Stimulated activated CD8-positive, alpha-beta memory T cell treated with anti-CD3 and anti-CD28 coated beads, Interleukin-7, amount 100 ng/mL, for 4 hours (primary cell): ENCODE measurements at regions not wholly inside any gene's neighbourhood (a gene's known extent, or its start where the extent isn't known, plus 50 kb on each side); places are given as distances from the start of the nearest gene placed in this dataset.
"Not testable (repeated sequence)": the region's sequence is repeated elsewhere in the genome, so short reads cannot be mapped to it uniquely, and the experiment has no call there.

ENCODE experiments used
- DNase-seq, 2 donors: peaks; one replicate each; pipeline ENCODE4 v3.0.0-alpha.2; 2020; ENCODE audit warnings: low read depth in 2 of 2

- no peak for DNase-seq
Observed at GRCh38 chr12:89883630-89884389, 175.2 kb upstream of the ATP2B1 start.

DNA sequence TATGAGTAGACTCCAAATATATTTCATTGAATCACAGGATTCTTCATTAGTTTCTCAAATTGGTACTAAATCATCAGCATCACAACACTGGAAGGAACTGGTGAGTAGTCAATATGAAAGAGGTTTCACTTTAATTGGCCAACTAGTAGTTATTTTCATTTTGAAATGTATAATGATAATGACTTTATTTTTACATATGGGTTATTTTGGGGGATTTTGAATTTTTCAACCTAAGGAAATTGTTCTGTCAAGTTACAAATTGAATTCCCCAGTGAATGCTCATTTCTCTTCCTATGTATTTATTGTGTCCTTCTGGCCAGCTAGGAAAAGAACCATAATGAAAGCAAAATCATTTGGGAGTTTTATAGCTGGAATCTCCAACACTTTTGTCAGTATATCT lies 174.2 kb upstream of the ATP2B1 start:
- no peak for DNase-seq

DNA sequence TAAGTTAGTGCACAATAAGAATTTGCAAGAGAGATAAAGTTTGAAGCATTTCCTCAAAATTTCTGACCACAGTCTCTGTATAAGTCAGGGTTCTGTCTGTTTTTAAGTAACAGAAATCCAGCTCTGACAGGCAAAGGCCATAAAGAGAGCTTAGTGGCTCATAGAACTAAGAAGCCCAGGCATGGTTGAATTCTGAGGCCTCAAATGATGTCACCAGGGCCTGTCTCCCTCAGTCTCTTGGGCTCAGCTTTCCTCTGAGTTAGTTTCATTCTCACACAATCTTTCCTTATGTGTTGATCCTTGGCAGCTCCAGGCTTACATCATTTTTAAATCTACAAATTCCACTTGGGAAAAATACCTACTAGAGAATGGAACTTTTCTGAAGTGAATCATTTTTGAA lies 173.4 kb upstream of the ATP2B1 start:
- no peak for DNase-seq

GRCh38 chr12:89880690-89881350 lies 172.2 kb upstream of the ATP2B1 start:
- DNase-seq, result peak in 1 of 2 donors; percentile 28

- DNase-seq, result no peak
Observed at GRCh38 chr12:89879766-89880165, 171.1 kb upstream of the ATP2B1 start.

DNA sequence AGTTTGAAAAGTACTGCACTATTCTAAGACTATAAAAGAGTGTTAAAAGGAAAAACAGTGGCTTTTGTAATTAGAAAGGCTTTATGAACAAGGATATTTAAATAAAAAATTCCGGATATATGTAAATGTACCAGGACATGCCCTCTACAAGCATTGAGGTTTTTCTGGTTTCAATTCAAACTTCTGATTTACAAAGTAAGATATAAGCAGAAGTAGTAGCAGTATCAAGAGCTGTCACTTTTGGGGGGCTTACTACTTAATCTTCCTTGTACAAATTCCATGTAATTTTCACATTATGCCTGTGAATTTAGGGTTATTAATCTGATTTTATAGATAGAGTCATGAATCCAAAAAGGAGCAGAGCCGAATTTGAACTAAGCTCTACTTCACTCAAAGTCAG lies 170.3 kb upstream of the ATP2B1 start:
- DNase-seq, result no peak

DNA sequence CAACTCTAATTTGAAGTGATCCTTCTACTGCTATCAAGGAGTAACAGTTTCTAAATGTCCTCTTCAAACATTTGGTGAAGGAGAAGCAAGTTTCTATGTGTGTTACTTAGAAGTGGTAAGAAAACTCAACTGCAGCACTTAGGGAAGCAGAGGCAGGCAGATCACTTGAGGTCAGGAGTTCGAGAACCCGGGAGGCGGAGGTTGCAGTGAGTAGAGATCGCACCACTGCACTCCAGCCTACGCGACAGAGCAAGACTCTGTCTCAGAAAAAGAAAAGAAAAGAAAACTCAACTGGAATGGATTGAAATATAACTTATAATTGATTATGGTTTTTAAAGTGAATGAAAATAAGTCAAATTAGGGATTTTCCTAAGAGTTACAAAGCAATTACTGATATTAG lies 169.7 kb upstream of the ATP2B1 start:
- no peak for DNase-seq

- no peak for DNase-seq
Observed at GRCh38 chr12:89877671-89878070, 169.0 kb upstream of the ATP2B1 start.

- DNase-seq, result no peak
Observed at GRCh38 chr12:89877136-89877535, 168.5 kb upstream of the ATP2B1 start.

DNA sequence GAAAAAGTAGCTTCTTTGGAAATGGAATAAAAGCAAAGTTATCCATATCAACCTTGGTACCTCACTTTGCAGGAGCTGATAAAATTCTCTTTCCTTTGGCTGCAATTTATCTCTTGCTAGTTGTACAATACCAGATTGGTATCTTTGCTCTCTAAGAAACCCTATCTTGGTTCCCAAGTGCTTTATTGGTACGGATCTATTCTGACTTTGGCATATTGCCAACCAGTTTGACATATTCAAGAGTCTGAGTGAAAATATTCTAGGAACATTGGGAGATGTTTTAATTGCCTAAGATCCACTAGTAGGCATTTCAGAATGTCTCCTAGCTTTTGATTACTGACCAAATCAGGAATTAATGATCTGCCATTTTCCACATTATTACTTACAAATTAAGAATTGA lies 167.2 kb upstream of the ATP2B1 start:
- DNase-seq, result no peak

GRCh38 chr12:89875225-89875624 lies 166.6 kb upstream of the ATP2B1 start:
- no peak for DNase-seq

DNA sequence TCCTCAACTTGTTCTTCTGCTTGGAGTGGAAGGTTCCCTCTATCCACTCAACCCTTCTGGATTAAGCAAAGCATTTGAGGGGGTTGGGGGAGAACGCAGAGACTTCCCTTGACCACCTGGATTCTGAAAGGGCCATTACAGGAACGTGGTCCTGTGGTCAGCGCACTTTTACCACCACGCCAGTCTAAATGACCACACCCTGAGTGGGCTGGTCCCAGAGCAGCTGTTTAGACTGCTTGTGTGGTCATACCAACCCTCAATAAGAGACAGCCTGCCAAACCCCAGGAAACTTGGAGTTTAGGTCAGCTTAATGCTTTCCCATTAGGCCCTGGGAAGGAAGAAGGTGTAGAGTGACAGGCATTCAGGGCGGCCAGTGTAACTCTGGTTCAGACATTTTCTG lies 165.5 kb upstream of the ATP2B1 start:
- DNase-seq, result no peak

DNA sequence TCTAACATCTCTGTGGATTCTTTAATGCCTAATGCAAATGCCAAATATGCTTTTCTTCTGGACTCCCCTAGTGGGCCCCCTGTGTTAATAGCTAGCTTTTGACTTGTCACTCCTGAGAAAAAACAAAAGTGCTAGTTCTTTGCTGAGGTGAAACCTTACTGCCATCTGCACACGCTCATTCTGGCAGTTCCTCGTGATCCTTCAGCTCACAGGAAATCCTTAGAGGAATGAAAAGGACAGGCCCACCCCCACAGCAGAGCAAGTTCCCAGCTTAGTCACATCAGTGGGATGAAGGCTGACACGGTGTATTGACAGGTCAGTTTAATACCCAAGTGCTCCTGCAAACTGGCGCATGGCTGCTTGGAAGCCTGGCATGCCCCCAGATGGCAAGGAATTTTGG lies 165.1 kb upstream of the ATP2B1 start:
- no peak for DNase-seq

DNA sequence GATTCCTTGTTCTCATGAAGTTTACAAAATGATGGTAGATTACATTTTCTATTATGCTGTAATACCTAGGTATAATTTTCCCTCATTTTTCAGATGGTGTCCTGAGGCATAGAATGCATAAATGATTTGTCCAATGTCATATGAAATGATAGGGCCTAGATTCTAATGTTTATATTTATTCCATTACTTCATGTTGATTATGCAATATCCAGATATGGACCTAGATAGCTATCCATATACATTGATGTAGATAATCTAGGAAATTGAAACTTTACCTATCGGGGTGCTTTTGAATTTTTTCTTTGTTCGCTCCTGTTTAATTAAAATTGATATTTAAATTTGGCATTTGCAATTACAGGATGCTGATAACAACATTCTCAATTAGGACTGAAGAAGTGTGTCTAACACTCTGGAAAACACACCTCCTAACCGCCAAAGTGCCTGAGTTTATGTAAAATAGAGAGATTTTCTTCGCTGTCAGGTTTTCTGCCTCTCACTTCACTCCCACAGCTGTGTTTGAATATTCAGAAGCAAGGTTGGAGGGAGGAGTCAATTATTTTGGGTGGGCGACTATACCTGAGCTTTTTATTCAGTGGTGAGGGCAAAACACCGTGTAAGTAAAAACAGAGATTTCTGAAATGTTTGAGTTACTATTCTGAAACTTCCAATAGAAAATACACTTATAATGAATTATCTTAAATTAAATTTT lies 164.4 kb upstream of the ATP2B1 start:
- no peak for DNase-seq

DNA sequence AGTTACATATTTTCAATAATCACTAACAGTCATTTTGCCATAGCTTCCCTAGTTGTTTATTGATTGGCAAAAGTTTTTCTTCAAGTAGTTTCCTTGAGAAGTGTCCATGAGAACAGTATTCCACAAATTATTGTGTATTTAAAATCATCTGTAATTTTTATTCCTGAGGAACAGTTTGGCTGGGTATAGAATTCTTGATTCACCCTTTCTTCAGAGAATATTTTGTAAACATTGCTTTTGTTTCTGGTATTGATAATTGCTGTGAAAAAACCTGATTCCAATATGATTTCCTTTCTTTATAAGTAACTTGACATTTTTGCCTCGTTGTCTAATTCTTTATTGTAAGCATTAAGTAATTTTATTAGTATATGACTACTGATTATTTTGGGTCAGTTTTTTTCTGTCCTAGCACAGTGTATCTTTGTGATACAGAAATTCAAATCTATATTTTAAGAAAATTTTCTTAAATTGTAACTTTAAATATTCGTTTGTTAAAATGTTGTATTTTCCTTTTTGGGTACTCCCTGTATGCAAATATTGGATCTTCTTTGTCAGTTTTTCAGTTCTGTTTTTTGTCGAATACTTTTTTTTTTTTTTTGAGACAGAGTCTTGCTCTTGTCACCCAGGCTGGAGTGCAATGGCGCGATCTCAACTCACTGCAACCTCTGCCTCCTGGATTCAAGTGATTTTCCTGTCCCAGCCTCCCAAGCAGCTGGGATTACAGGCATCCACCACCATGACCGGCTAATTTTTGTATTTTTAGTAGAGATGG lies 162.0 kb upstream of the ATP2B1 start:
- DNase-seq, result no peak

DNA sequence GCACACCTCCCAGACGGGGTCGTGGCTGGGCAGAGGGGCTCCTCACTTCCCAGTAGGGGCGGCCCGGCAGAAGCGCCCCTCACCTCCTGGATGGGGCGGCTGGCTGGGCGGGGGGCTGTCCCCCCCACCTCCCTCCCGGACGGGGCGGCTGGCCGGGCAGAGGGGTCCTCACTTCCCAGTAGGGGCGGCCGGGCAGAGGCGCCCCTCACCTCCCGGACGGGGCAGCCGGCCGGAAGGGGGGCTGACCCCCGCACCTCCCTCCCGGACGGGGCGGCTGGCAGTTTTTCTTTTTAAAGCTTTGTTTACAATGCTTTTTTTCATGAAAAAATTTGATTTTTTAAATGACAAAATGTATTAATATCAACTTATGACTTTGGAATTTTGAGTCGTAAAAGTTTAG lies 159.0 kb upstream of the ATP2B1 start:
- not testable (repeated sequence) for DNase-seq

DNA sequence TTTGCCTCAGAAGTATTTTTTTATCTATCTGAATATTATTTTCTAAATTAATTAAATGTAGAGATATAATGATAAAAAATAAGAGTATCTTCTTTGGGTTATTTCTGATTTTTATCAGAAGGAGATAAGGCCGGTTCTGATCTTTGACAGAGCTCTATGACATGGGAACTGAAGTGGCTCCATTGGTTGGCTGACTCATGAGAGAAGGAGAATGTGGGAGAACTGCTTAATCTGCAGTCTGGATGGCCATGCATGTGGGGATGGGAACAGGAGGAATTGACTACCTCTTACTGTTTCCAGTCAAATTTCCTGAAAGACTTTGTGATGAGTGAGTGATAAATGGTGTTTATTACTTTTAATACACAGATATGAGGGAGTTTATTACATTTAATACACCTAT lies 155.8 kb upstream of the ATP2B1 start:
- no peak for DNase-seq

GRCh38 chr12:89863968-89864367 lies 155.3 kb upstream of the ATP2B1 start:
- DNase-seq, result no peak

- peak in 1 of 2 donors; percentile 46 for DNase-seq
Observed at GRCh38 chr12:89863493-89863938, 154.9 kb upstream of the ATP2B1 start.

- DNase-seq, result no peak
Observed at GRCh38 chr12:89862511-89863445, 154.1 kb upstream of the ATP2B1 start.

DNA sequence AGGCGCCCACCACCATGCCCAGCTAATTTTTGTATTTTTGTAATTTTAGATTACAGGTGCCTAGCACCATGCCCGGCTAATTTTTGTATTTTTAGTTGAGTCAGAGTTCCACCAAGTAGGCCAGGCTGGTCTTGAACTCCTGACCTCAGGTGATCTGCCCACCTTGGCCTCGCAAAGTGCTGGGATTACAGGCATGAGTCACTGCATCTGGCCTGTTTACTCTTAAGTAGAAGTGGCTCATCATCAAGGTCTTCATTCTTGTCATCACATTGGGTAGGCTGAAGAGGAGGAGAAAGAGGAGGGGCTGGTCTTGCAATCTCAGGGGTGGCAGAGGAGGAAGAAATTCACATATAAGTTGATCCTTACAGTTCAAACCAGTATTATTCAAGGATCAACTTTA lies 152.4 kb upstream of the ATP2B1 start:
- DNase-seq, result no peak
